ENCODE measurements at regions not wholly inside any gene's neighbourhood (a gene's known extent, or its start where the extent isn't known, plus 50 kb on each side); places are given as distances from the start of the nearest gene placed in this dataset.

DNA sequence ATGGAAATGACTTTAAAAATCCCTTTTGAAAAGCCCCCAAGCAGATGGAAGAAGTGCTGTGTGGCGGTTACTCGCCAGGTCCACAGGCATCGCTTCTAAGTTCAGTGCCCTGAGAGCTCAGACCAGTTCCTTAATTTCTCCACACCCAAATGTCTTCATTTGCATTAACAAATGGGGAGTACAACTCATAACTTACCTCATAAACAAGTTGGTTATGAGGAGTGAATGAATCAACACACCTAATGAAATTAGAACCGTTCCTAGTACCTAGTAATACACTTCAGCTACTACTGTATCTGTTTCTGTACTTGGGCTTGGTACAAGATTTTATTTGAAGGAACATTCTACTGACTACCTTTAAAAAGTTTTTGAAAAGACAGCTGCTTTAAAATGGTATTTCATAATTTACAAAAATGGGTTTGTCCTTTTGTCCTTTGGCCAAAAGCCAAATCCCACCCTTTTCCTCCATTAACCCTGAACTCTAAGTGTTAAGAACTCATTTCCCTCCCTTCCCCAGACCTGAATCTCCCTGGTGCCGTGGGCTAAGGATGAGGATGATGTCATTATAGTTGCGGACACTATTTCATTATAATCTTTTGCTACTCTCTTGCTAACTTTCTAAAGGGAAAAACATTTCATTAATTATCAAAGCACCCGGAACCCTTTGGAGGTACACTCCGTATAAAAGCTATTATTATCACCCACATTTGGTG is 221.5 kb upstream of the CELF2 start:
- H3K36me3 ChIP-seq (ENCODE audit: control insufficient read depth, low read length), result no peaks in the 10 kb centered on the region
- H3K4me2 ChIP-seq (ENCODE audit: low read length), result no peak overlapping the region

GRCh38 chr10:10796774-10797415 is 220.8 kb upstream of the CELF2 start:
- H3K27ac ChIP-seq (ENCODE audit: low read depth, low read length), result no peak overlapping the region
- H3K9me2 ChIP-seq (replicated peaks; ENCODE audit: control insufficient read depth, low read length), result no peaks in the 10 kb centered on the region
- no peaks in the 10 kb centered on the region for H4K20me1 ChIP-seq (ENCODE audit: control insufficient read depth, insufficient read depth, low read depth, low read length)
- no peaks in the 10 kb centered on the region for H3F3A ChIP-seq (ENCODE audit: control insufficient read depth, insufficient read depth)
- no peaks in the 10 kb centered on the region for H3K79me2 ChIP-seq (ENCODE audit: control insufficient read depth, low read length)
- no peaks in the 10 kb centered on the region for H3K27me3 ChIP-seq (ENCODE audit: control insufficient read depth, low read length)
- no peak overlapping the region for H3K4me2 ChIP-seq (ENCODE audit: low read length)
- no peak overlapping the region for H3K4me3 ChIP-seq (ENCODE audit: low read length)
- H3K36me3 ChIP-seq (ENCODE audit: control insufficient read depth, low read length), result no peaks in the 10 kb centered on the region
- H3K9me3 ChIP-seq (ENCODE audit: control insufficient read depth, insufficient read depth, low read length), result no peaks in the 10 kb centered on the region
- no peaks in the 10 kb centered on the region for H3K4me1 ChIP-seq (ENCODE audit: control insufficient read depth, low read length)
- no peak for TF ChIP-seq EZH2phosphoT487 (IDR thresholded peaks at IDR 0.05; ENCODE audit: borderline replicate concordance, low read length)
- TF ChIP-seq, protein P1, sequence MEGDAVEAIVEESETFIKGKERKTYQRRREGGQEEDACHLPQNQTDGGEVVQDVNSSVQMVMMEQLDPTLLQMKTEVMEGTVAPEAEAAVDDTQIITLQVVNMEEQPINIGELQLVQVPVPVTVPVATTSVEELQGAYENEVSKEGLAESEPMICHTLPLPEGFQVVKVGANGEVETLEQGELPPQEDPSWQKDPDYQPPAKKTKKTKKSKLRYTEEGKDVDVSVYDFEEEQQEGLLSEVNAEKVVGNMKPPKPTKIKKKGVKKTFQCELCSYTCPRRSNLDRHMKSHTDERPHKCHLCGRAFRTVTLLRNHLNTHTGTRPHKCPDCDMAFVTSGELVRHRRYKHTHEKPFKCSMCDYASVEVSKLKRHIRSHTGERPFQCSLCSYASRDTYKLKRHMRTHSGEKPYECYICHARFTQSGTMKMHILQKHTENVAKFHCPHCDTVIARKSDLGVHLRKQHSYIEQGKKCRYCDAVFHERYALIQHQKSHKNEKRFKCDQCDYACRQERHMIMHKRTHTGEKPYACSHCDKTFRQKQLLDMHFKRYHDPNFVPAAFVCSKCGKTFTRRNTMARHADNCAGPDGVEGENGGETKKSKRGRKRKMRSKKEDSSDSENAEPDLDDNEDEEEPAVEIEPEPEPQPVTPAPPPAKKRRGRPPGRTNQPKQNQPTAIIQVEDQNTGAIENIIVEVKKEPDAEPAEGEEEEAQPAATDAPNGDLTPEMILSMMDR (IDR thresholded peaks at IDR 0.05; ENCODE audit: low read depth, low read length, poor library complexity, severe bottlenecking), result no peak

More for the DNA sequence above, 221.5 kb upstream of the CELF2 start:
- TF ChIP-seq, protein P1 (IDR thresholded peaks at IDR 0.05; ENCODE audit: low read depth, low read length, poor library complexity, severe bottlenecking), result no peak
- TF ChIP-seq EZH2phosphoT487 (IDR thresholded peaks at IDR 0.05; ENCODE audit: borderline replicate concordance, low read length), result no peak
- no peaks in the 10 kb centered on the region for H3K27me3 ChIP-seq (ENCODE audit: control insufficient read depth, low read length)
- H3K27ac ChIP-seq (ENCODE audit: low read depth, low read length), result no peak overlapping the region
- H3K4me3 ChIP-seq (ENCODE audit: low read length), result no peak overlapping the region
- no peaks in the 10 kb centered on the region for H3K9me2 ChIP-seq (replicated peaks; ENCODE audit: control insufficient read depth, low read length)
- H4K20me1 ChIP-seq (ENCODE audit: control insufficient read depth, insufficient read depth, low read depth, low read length), result no peaks in the 10 kb centered on the region
- no peaks in the 10 kb centered on the region for H3K79me2 ChIP-seq (ENCODE audit: control insufficient read depth, low read length)
- no peaks in the 10 kb centered on the region for H3K4me1 ChIP-seq (ENCODE audit: control insufficient read depth, low read length)
- no peaks in the 10 kb centered on the region for H3K9me3 ChIP-seq (ENCODE audit: control insufficient read depth, insufficient read depth, low read length)
- no peaks in the 10 kb centered on the region for H3F3A ChIP-seq (ENCODE audit: control insufficient read depth, insufficient read depth)

DNA sequence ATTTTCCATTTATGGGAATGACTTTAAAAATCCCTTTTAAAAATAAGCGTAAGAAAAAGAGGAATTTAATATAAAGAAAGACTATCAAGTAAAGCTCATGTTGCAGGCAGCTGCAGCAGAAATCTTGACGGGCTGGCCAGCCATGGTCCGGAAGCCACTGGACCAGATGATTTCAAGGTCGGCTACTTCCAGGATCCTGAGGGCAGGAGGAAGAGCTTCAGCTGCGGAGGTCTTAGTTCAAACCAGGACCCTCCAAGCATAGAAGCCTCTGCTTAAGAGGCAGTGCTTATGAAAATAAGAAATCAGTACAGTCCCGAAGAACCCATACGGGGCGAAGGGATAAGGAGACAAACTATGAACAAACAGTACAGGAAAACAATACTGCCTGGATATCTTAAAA is 220.2 kb upstream of the CELF2 start:
- no peak overlapping the region for H3K4me3 ChIP-seq (ENCODE audit: low read length)
- H3F3A ChIP-seq (ENCODE audit: control insufficient read depth, insufficient read depth), result no peaks in the 10 kb centered on the region
- H3K79me2 ChIP-seq (ENCODE audit: control insufficient read depth, low read length), result no peaks in the 10 kb centered on the region
- no peak overlapping the region for H3K27ac ChIP-seq (ENCODE audit: low read depth, low read length)
- no peaks in the 10 kb centered on the region for H3K4me1 ChIP-seq (ENCODE audit: control insufficient read depth, low read length)
- H3K27me3 ChIP-seq (ENCODE audit: control insufficient read depth, low read length), result no peaks in the 10 kb centered on the region
- H3K9me2 ChIP-seq (replicated peaks; ENCODE audit: control insufficient read depth, low read length), result no peaks in the 10 kb centered on the region
- TF ChIP-seq, protein P1 (IDR thresholded peaks at IDR 0.05; ENCODE audit: low read depth, low read length, poor library complexity, severe bottlenecking), result no peak
- no peak for TF ChIP-seq EZH2phosphoT487 (IDR thresholded peaks at IDR 0.05; ENCODE audit: borderline replicate concordance, low read length)
- H3K4me2 ChIP-seq (ENCODE audit: low read length), result no peak overlapping the region
- no peaks in the 10 kb centered on the region for H4K20me1 ChIP-seq (ENCODE audit: control insufficient read depth, insufficient read depth, low read depth, low read length)
- no peaks in the 10 kb centered on the region for H3K9me3 ChIP-seq (ENCODE audit: control insufficient read depth, insufficient read depth, low read length)
- H3K36me3 ChIP-seq (ENCODE audit: control insufficient read depth, low read length), result no peaks in the 10 kb centered on the region

Data from DOHH2 (cell line).